Body of pancreas (tissue), 4 donors: ENCODE measurements at regions not wholly inside any gene's neighbourhood (a gene's known extent, or its start where the extent isn't known, plus 50 kb on each side); places are given as distances from the start of the nearest gene placed in this dataset.

Source experiments
- ATAC-seq: fragments of 150-250 bp; one replicate; pipeline ENCODE4 v1.9.1; 2016
- DNase-seq, 4 donors: peaks; one replicate each; pipeline ENCODE4 v3.0.0-alpha.2; 2019
- H3K27ac ChIP-seq, 4 donors: fragments of 200-600 bp; sonication (generic); 1 replicate in 3 of 4; 2 replicates in 1 of 4; pipeline versions ENCODE4 v1.5.1 to v1.6.1; 2016 to 2019; ENCODE audit warnings: mild to moderate bottlenecking in 1 of 4, mixed read lengths in 1 of 4, moderate library complexity in 1 of 4
- H3K27me3 ChIP-seq, 2 donors: fragments of 200-600 bp; sonication (generic); one replicate each; pipeline ENCODE4 v1.6.0; 2016; ENCODE audit warnings: mild to moderate bottlenecking in 1 of 2
- H3K36me3 ChIP-seq, 2 donors: fragments of 200-600 bp; sonication (generic); replicated peaks in 1 of 2; 2 replicates each; pipeline ENCODE4 v1.5.1; 2016; ENCODE audit warnings: low read depth in 2 of 2; ENCODE audit not compliant: insufficient read depth in 1 of 2
- H3K4me1 ChIP-seq: fragments of 200-600 bp; sonication (generic); one replicate; pipeline ENCODE4 v1.6.0; 2016
- H3K4me3 ChIP-seq, 2 donors: fragments of 200-600 bp; sonication (generic); 1 replicate in 1 of 2; 2 replicates in 1 of 2; pipeline ENCODE4 v1.5.1; 2016 to 2019
- H3K9me3 ChIP-seq, 3 donors: fragments of 200-600 bp; sonication (generic); 1 replicate in 2 of 3; 2 replicates in 1 of 3; pipeline ENCODE4 v1.5.1; 2016
- POLR2A ChIP-seq, 3 donors: fragments of 450-650 bp; IDR thresholded peaks; one replicate each; pipeline ENCODE4 v1.6.1; 2016; ENCODE audit warnings: antibody characterized with exemption in 3 of 3, mild to moderate bottlenecking in 2 of 3
- WGBS, 2 donors: methylation state at CpG; one replicate each; pipeline ENCODE4 v1.1.5; 2017; 5-methylcytosine and 5-hydroxymethylcytosine counted together
- intact Hi-C: fragments of 100-400 bp; cut with DNase I; formaldehyde crosslinking; loops from one replicate; pipeline ENCODE4 v1.15.1; 2023
- TF ChIP-seq, protein P1 (sequence below), 7 experiments: fragments of 450-650 bp in 4 of 7; fragments of 200-600 bp in 3 of 7; sonication (generic) in 3 of 7; IDR thresholded peaks; one replicate each; pipeline ENCODE4 v1.5.1; 2016 to 2019; ENCODE audit warnings: antibody characterized with exemption in 7 of 7

DNA sequence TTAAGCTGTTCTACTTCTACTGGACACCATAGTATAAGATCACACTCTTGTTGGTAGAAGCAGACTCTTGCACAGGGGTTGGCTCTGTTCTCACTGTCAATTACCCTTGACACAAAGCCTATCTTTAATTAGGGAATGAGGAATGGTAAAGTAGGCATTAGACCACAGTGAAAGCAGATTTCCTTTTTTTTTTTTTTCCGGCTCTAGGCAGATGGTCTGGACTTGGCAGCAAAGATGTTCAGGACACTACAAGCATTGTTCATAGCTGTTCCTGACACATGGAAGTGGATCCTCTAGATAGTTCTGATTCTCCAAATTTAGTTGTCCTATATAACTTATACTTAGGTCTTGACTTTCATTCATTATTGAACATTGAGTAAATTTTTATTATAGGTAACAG is 672.2 kb upstream of the CELF4 start:
- Histone ChIP-seq H3K27ac (no peak overlapping the region), H3K4me3 (no peak overlapping the region), H3K9me3 (no peaks in the 10 kb centered on the region), H3K4me1 (no peaks in the 10 kb centered on the region), H3K36me3 (no peaks in the 10 kb centered on the region), H3K27me3 (no peaks in the 10 kb centered on the region)
- WGBS, 2 donors: 80 to 88% methylated on average over 1 of the region's 1 CpG
- DNase-seq: no peak
- no peak for TF ChIP-seq POLR2A (IDR thresholded peaks at IDR 0.05)
- TF ChIP-seq, protein P1, sequence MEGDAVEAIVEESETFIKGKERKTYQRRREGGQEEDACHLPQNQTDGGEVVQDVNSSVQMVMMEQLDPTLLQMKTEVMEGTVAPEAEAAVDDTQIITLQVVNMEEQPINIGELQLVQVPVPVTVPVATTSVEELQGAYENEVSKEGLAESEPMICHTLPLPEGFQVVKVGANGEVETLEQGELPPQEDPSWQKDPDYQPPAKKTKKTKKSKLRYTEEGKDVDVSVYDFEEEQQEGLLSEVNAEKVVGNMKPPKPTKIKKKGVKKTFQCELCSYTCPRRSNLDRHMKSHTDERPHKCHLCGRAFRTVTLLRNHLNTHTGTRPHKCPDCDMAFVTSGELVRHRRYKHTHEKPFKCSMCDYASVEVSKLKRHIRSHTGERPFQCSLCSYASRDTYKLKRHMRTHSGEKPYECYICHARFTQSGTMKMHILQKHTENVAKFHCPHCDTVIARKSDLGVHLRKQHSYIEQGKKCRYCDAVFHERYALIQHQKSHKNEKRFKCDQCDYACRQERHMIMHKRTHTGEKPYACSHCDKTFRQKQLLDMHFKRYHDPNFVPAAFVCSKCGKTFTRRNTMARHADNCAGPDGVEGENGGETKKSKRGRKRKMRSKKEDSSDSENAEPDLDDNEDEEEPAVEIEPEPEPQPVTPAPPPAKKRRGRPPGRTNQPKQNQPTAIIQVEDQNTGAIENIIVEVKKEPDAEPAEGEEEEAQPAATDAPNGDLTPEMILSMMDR (IDR thresholded peaks at IDR 0.05): no peak
- no peak for ATAC-seq
- intact Hi-C loops: no loop called here

DNA sequence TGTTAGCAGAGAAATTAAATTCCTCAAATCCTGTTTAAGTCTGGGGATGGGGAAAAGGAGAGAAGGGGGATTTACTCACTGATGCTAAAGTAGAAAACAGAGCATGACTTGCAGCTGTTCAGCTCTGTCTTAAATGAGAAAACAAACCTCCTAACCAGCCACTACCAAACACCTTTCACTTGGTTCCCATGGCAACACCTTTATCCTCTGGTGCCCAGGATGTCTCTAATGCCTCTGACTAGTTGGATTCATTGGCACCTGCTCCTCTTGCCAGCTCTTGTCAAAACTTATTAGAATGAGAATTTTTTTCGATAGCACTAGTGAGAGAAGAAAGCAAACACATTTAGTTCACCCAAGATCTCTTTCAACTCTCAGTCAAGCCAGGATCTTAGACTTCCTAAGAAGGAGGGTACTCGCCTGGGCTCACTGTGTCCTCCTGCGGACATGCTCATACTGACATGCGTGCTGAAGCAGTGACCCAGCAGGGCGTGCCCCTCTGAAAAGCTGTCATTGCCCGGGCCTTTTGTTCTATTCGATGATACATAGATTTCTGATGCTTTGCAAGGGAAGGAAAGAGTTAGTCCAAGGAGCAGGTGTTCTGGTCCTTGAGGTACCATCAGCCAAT is 656.0 kb upstream of the CELF4 start:
- H3K27ac ChIP-seq: no peak overlapping the region
- no peaks in the 10 kb centered on the region for H3K27me3 ChIP-seq
- no peaks in the 10 kb centered on the region for H3K36me3 ChIP-seq
- H3K4me1 ChIP-seq: no peaks in the 10 kb centered on the region
- intact Hi-C loops: no loop called here
- DNase-seq: no peak
- no peak for TF ChIP-seq POLR2A (IDR thresholded peaks at IDR 0.05)
- TF ChIP-seq, protein P1 (IDR thresholded peaks at IDR 0.05): no peak
- ATAC-seq: no peak
- WGBS, 2 donors: 82 to 85% methylated on average over 7 of the region's 7 CpGs
- H3K4me3 ChIP-seq: no peak overlapping the region
- H3K9me3 ChIP-seq: no peaks in the 10 kb centered on the region

DNA sequence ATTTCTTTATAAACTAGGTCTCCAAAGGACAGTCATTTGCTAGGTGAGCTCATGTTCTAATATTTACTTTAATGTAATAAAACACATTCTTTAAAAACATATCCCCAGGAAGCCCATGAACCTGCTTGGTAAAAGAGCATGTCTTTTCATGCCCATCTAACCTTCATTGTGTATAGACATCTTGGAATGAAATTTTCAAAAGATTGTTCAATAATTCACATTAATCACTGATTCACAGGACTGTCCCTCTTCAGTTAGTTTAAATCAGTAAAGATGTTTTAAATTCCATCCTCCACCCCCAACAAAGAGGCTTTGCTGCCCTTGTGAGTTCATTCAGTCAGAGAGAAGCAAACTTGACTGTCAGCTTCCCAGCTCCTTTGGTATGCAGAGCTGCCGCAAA is 633.4 kb upstream of the CELF4 start:
- no peaks in the 10 kb centered on the region for H3K27me3 ChIP-seq
- no peak overlapping the region for H3K4me3 ChIP-seq
- TF ChIP-seq, protein P1 (IDR thresholded peaks at IDR 0.05): no peak
- no peak for TF ChIP-seq POLR2A (IDR thresholded peaks at IDR 0.05)
- H3K4me1 ChIP-seq: no peaks in the 10 kb centered on the region
- no peaks in the 10 kb centered on the region for H3K9me3 ChIP-seq
- H3K36me3 ChIP-seq: no peaks in the 10 kb centered on the region
- H3K27ac ChIP-seq: no peak overlapping the region
- WGBS, 2 donors: 67 to 71% methylated on average over 1 of the region's 1 CpG
- ATAC-seq (no peak), DNase-seq (no peak)
- intact Hi-C loops: no loop called here

DNA sequence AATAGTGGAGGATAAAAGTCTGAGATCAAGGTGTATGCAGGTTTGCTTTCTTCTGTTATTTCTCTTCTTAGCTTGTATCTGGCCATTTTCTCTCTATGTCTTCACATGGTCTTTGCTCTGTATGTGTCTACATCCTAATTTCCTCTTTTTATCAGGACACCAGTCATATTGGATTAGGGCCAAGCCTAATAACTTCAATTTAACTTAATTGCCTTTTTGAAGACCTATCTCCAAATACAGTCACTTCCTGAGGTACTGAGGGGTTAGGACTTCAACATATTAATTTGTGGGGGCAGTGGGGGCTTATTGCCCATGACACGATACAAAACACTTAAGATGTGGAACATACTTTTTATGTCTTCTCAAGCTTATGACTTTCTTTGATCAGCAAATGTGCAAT is 632.9 kb upstream of the CELF4 start:
- Histone ChIP-seq H3K9me3 (no peaks in the 10 kb centered on the region), H3K36me3 (no peaks in the 10 kb centered on the region), H3K4me1 (no peaks in the 10 kb centered on the region), H3K4me3 (no peak overlapping the region), H3K27me3 (no peaks in the 10 kb centered on the region), H3K27ac (no peak overlapping the region)
- no peak for ATAC-seq
- TF ChIP-seq, protein P1 (IDR thresholded peaks at IDR 0.05): no peak
- no peak for TF ChIP-seq POLR2A (IDR thresholded peaks at IDR 0.05)
- intact Hi-C loops: no loop called here
- no peak for DNase-seq
- 78 to 88% methylated on average over 1 of the region's 1 CpG for WGBS, 2 donors

DNA sequence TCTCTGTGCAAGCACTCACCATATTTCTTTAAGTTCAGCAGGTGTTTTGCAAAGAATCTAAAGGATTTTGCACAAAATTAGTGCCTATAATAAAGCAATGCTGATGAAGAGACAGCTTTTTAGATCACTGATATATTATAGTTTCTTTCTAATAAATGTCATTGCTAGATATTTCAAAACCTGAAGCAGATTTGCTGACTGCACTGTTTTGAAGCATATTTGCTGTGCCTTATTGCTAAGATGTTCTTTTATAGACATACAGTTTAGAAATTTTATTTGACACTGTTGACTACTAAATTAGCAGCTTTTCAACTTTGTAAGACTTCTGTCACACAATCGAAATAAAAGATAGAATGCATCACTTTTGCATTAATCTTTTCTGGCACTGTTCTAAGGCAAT is 620.9 kb upstream of the CELF4 start:
- intact Hi-C loops: no loop called here
- Histone ChIP-seq H3K4me3 (no peak overlapping the region), H3K36me3 (no peaks in the 10 kb centered on the region), H3K9me3 (no peaks in the 10 kb centered on the region), H3K27me3 (no peaks in the 10 kb centered on the region), H3K4me1 (no peaks in the 10 kb centered on the region), H3K27ac (no peak overlapping the region)
- 46 to 63% methylated on average over 1 of the region's 1 CpG for WGBS, 2 donors
- TF ChIP-seq, protein P1 (IDR thresholded peaks at IDR 0.05): no peak
- TF ChIP-seq POLR2A (IDR thresholded peaks at IDR 0.05): no peak
- DNase-seq (no peak), ATAC-seq (no peak)
